OCI-LY3 (cell line): ENCODE measurements at regions not wholly inside any gene's neighbourhood (a gene's known extent, or its start where the extent isn't known, plus 50 kb on each side); places are given as distances from the start of the nearest gene placed in this dataset.

ENCODE experiments used
- H2AFZ ChIP-seq: fragments of 200-600, 300-600 bp; shearing (Covaris generic); 2 replicates; pipeline ENCODE4 v1.6.0; 2014; ENCODE audit warnings: antibody characterized with exemption, low read depth, low read length
- H3K27ac ChIP-seq: fragments of 200-600, 300-600 bp; sonication (generic); 2 replicates; pipeline ENCODE4 v1.5.1; 2014; ENCODE audit warnings: mild to moderate bottlenecking, low read length, moderate library complexity, mixed read lengths
- H3K27me3 ChIP-seq: fragments of 200-600, 300-600 bp; sonication (generic); 2 replicates; pipeline ENCODE4 v1.6.1; 2014; ENCODE audit warnings: low read depth, low read length, mixed read lengths
- H3K36me3 ChIP-seq: fragments of 200-600, 300-600 bp; sonication (generic); replicated peaks from 2 replicates; pipeline ENCODE3; 2014; ENCODE audit warnings: low read depth, low read length, mixed read lengths
- H3K4me1 ChIP-seq: fragments of 300-600, 200-600 bp; sonication (generic); 2 replicates; pipeline ENCODE4 v1.6.1; 2014; ENCODE audit warnings: low read length, mixed read lengths
- H3K4me2 ChIP-seq: fragments of 200-600, 300-600 bp; sonication (generic); 2 replicates; pipeline ENCODE4 v1.6.1; 2014; ENCODE audit warnings: low read length, mixed read lengths
- H3K4me3 ChIP-seq: fragments of 300-600, 200-600 bp; sonication (generic); 2 replicates; pipeline ENCODE4 v1.5.1; 2014; ENCODE audit warnings: antibody characterized with exemption, mild to moderate bottlenecking, low read length, moderate library complexity
- H3K79me2 ChIP-seq: fragments of 300-600, 200-600 bp; shearing (Covaris generic); 2 replicates; pipeline ENCODE4 v1.6.1; 2014; ENCODE audit warnings: mild to moderate bottlenecking, low read length, mixed read lengths
- H3K9ac ChIP-seq: fragments of 300-600, 200-600 bp; shearing (Covaris generic); 2 replicates; pipeline ENCODE4 v1.6.0; 2014; ENCODE audit warnings: mild to moderate bottlenecking, low read length, moderate library complexity
- H3K9me3 ChIP-seq: fragments of 200-600, 300-600 bp; shearing (Covaris generic); 2 replicates; pipeline ENCODE4 v1.6.1; 2014; ENCODE audit warnings: low read length, mixed read lengths; ENCODE audit not compliant: insufficient read depth
- H4K20me1 ChIP-seq: fragments of 200-600, 300-600 bp; sonication (generic); 2 replicates; pipeline ENCODE4 v1.6.1; 2016; ENCODE audit warnings: low read length, mixed read lengths; ENCODE audit not compliant: insufficient read depth
- CTCF ChIP-seq: fragments of 200-600, 300-600 bp; sonication (generic); IDR thresholded peaks from 2 replicates; pipeline ENCODE4 v1.5.1; 2014; ENCODE audit warnings: antibody characterized with exemption, low read length, low read depth
- EZH2phosphoT487 ChIP-seq: fragments of 200-600 bp; shearing (Covaris generic); IDR thresholded peaks from 2 replicates; pipeline ENCODE4 v1.6.1; 2018; ENCODE audit warnings: antibody characterized with exemption, mixed run types, low read depth

GRCh38 chr12:42967850-42968249, 378.3 kb upstream of the PRICKLE1 start:
- Histone ChIP-seq H3K9me3 (0 out of 2 replicates have a peak, but pooled peaks cover 3% of the 10 kb centered on the region), H3K27ac (no peak overlapping the region), H4K20me1 (no peaks in the 10 kb centered on the region), H3K27me3 (no peaks in the 10 kb centered on the region), H3K79me2 (no peaks in the 10 kb centered on the region), H3K9ac (no peak overlapping the region), H3K36me3 (no peaks in the 10 kb centered on the region), H3K4me2 (no peak overlapping the region), H3K4me1 (no peaks in the 10 kb centered on the region), H2AFZ (no peak overlapping the region), H3K4me3 (no peak overlapping the region)
- no peak for TF ChIP-seq CTCF
- no peak for TF ChIP-seq EZH2phosphoT487

- Histone ChIP-seq H3K9me3 (no peaks in the 10 kb centered on the region), H2AFZ (no peak overlapping the region), H3K4me3 (no peak overlapping the region), H3K4me1 (no peaks in the 10 kb centered on the region), H3K27ac (no peak overlapping the region), H3K9ac (no peak overlapping the region), H4K20me1 (no peaks in the 10 kb centered on the region), H3K36me3 (no peaks in the 10 kb centered on the region), H3K4me2 (no peak overlapping the region), H3K27me3 (no peaks in the 10 kb centered on the region), H3K79me2 (no peaks in the 10 kb centered on the region)
- no peak for TF ChIP-seq EZH2phosphoT487
- no peak for TF ChIP-seq CTCF
These were observed 374.4 kb upstream of the PRICKLE1 start for GRCh38 chr12:42963988-42964387.

- H3K9ac ChIP-seq, result no peak overlapping the region
- no peaks in the 10 kb centered on the region for H3K79me2 ChIP-seq
- H3K27me3 ChIP-seq, result no peaks in the 10 kb centered on the region
- no peaks in the 10 kb centered on the region for H3K36me3 ChIP-seq
- H3K9me3 ChIP-seq, result no peaks in the 10 kb centered on the region
- no peak overlapping the region for H3K4me3 ChIP-seq
- TF ChIP-seq CTCF (no peak), EZH2phosphoT487 (no peak)
- H4K20me1 ChIP-seq, result no peaks in the 10 kb centered on the region
- no peaks in the 10 kb centered on the region for H3K4me1 ChIP-seq
- H3K27ac ChIP-seq, result no peak overlapping the region
- H3K4me2 ChIP-seq, result no peak overlapping the region
- H2AFZ ChIP-seq, result no peak overlapping the region
These were observed 372.8 kb upstream of the PRICKLE1 start for GRCh38 chr12:42962384-42962783.

- H3K79me2 ChIP-seq, result no peaks in the 10 kb centered on the region
- TF ChIP-seq EZH2phosphoT487 (no peak), CTCF (no peak)
- no peak overlapping the region for H3K4me3 ChIP-seq
- no peaks in the 10 kb centered on the region for H3K27me3 ChIP-seq
- H3K27ac ChIP-seq, result no peak overlapping the region
- H4K20me1 ChIP-seq, result no peaks in the 10 kb centered on the region
- no peaks in the 10 kb centered on the region for H3K36me3 ChIP-seq
- H3K4me2 ChIP-seq, result no peak overlapping the region
- H3K9ac ChIP-seq, result no peak overlapping the region
- H3K9me3 ChIP-seq, result no peaks in the 10 kb centered on the region
- H2AFZ ChIP-seq, result no peak overlapping the region
- H3K4me1 ChIP-seq, result no peaks in the 10 kb centered on the region
These were observed 371.8 kb upstream of the PRICKLE1 start for GRCh38 chr12:42961395-42961794.
